Parathyroid adenoma (tissue), 2 donors: ENCODE measurements at regions not wholly inside any gene's neighbourhood (a gene's known extent, or its start where the extent isn't known, plus 50 kb on each side); places are given as distances from the start of the nearest gene placed in this dataset.

Source experiments
- H2AFZ ChIP-seq: fragments of 300-600 bp; sonication (generic); one replicate; pipeline ENCODE4 v1.7.0; 2017; ENCODE audit warnings: antibody characterized with exemption, mild to moderate bottlenecking
- H3K27ac ChIP-seq: fragments of 300-600 bp; sonication (generic); one replicate; pipeline ENCODE4 v1.7.0; 2017
- H3K27me3 ChIP-seq: fragments of 300-600 bp; sonication (generic); one replicate; pipeline ENCODE4 v1.7.0; 2017; ENCODE audit warnings: low read length; ENCODE audit not compliant: control insufficient read depth, insufficient read depth
- H3K36me3 ChIP-seq: fragments of 300-600 bp; sonication (generic); one replicate; pipeline ENCODE4 v1.7.0; 2017; ENCODE audit warnings: low read length; ENCODE audit not compliant: control insufficient read depth, insufficient read depth
- H3K4me1 ChIP-seq: fragments of 300-600 bp; sonication (generic); one replicate; pipeline ENCODE4 v1.7.0; 2017; ENCODE audit warnings: control low read depth
- H3K4me2 ChIP-seq: fragments of 300-600 bp; sonication (generic); one replicate; pipeline ENCODE4 v1.7.0; 2017; ENCODE audit warnings: low read length
- H3K4me3 ChIP-seq: fragments of 300-600 bp; sonication (generic); one replicate; pipeline ENCODE4 v1.7.0; 2017; ENCODE audit warnings: low read depth, low read length
- H3K79me2 ChIP-seq: fragments of 300-600 bp; sonication (generic); one replicate; pipeline ENCODE4 v1.7.0; 2017; ENCODE audit warnings: control low read depth
- H3K9ac ChIP-seq: fragments of 300-600 bp; sonication (generic); one replicate; pipeline ENCODE4 v1.7.0; 2017; ENCODE audit warnings: mild to moderate bottlenecking
- H3K9me3 ChIP-seq: fragments of 300-600 bp; sonication (generic); one replicate; pipeline ENCODE4 v1.7.0; 2017; ENCODE audit warnings: low read length; ENCODE audit not compliant: control insufficient read depth
- TF ChIP-seq, protein P1 (sequence below): fragments of 300-600 bp; sonication (generic); IDR thresholded peaks from one replicate; pipeline ENCODE4 v1.7.0; 2017; ENCODE audit warnings: antibody characterized with exemption, mild to moderate bottlenecking
- donor health status: primary hyperparathyroidism.

DNA sequence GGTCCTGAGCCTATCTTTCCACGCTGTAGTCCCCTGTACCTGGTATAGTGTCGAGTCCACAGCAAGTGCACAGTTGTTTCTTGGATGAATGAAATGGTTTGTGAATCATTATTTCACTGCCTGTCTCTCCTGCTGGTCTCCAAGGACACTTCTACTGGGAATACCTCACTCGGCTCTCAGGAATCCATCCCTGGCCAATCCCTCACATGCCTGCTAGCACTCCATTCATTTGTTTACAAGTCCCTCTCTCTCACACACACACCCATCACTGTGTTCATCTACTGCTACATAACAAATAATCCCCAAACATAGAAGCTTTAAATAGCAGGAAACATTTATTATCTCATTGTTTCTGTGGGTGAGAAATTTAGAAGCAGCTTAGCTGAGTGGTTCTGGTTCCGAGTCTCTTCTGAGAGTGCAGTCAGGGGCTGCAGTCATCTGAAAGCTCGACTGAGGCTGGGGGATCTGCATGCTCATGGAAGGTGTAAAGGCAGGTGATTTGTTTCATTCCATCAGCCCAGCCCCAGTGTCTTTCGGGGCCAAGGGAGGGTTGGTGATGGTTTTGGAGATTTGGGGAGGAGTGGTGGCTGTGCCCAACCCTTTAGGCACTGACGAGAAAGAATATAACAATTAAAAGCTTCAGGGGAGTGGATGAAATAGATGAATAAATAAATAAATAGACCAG, 132.7 kb upstream of the IER5L start:
- Histone ChIP-seq H3K79me2 (no peaks in the 10 kb centered on the region), H3K4me3 (no peak overlapping the region), H3K4me1 (peaks cover 2% of the 10 kb centered on the region), H2AFZ (no peak overlapping the region), H3K9ac (no peak overlapping the region), H3K9me3 (no peaks in the 10 kb centered on the region), H3K27ac (no peak overlapping the region), H3K4me2 (no peak overlapping the region), H3K27me3 (no peaks in the 10 kb centered on the region), H3K36me3 (no peaks in the 10 kb centered on the region)
- TF ChIP-seq, protein P1, sequence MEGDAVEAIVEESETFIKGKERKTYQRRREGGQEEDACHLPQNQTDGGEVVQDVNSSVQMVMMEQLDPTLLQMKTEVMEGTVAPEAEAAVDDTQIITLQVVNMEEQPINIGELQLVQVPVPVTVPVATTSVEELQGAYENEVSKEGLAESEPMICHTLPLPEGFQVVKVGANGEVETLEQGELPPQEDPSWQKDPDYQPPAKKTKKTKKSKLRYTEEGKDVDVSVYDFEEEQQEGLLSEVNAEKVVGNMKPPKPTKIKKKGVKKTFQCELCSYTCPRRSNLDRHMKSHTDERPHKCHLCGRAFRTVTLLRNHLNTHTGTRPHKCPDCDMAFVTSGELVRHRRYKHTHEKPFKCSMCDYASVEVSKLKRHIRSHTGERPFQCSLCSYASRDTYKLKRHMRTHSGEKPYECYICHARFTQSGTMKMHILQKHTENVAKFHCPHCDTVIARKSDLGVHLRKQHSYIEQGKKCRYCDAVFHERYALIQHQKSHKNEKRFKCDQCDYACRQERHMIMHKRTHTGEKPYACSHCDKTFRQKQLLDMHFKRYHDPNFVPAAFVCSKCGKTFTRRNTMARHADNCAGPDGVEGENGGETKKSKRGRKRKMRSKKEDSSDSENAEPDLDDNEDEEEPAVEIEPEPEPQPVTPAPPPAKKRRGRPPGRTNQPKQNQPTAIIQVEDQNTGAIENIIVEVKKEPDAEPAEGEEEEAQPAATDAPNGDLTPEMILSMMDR, result no peak

- Histone ChIP-seq H2AFZ (no peak overlapping the region), H3K27ac (no peak overlapping the region), H3K27me3 (no peaks in the 10 kb centered on the region), H3K4me1 (no peaks in the 10 kb centered on the region), H3K9ac (no peak overlapping the region), H3K79me2 (no peaks in the 10 kb centered on the region), H3K4me3 (no peak overlapping the region), H3K36me3 (no peaks in the 10 kb centered on the region), H3K4me2 (no peak overlapping the region), H3K9me3 (no peaks in the 10 kb centered on the region)
- TF ChIP-seq, protein P1, result no peak
These were observed 131.8 kb upstream of the IER5L start for GRCh38 chr9:129309906-129310305.

DNA sequence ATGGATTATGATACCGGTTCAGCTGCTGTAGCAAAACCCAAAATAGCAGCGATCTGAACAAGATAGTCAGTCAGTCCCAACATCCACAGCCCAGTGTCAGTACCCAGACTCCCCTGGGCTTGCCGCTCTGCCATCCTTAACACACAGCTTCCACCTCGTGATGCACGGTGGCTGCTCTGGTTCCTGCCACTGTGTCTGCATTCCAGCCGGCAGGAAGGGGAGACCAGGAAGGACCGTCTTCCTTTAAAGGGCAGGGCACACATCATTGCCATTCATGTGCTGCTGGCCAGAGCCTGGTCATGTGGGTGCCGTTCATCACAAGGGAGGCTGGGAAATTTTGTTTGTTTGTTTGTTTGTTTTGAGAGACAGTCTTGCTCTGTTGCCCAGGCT, 131.0 kb upstream of the IER5L start:
- Histone ChIP-seq H3K4me3 (no peak overlapping the region), H2AFZ (no peak overlapping the region), H3K4me1 (no peaks in the 10 kb centered on the region), H3K27me3 (no peaks in the 10 kb centered on the region), H3K9ac (no peak overlapping the region), H3K36me3 (no peaks in the 10 kb centered on the region), H3K4me2 (no peak overlapping the region), H3K27ac (no peak overlapping the region), H3K9me3 (no peaks in the 10 kb centered on the region), H3K79me2 (no peaks in the 10 kb centered on the region)
- TF ChIP-seq, protein P1, result no peak

DNA sequence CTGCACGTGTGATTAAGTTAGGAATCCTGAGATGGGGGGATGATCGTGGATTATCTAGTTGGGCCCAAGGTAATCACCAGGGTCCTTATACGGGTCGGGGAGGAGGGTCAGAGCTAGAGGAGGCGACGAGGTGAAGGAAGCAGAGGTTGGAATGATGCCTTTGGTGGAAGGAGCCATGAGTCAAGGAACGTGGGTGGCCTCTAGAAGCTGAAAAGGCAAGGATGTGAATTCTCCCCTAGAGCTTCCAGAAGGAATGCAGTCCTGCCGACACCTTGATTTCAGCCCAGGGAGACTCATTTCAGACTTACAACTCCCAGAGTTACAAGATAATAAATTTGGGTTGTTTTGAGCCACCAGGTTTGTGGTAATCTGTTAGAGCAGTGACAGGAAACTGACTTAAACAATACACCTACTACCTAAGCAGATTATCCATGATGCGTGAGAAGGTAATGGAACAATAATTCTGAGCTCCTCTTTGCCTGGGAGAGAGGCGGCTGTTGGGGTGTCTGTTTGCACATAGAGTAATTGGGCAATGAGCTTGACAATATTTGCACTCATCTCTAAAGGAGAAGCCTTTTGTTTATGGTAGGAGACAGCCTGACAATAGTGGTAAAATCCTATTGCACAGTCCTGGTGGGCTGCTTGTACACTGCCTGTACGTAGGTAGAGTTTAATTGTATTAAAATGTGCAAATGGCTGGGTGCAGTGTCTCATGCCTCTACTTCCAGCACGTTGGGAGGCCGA, 129.3 kb upstream of the IER5L start:
- H3K9ac ChIP-seq, result no peak overlapping the region

More for the DNA sequence above, 129.3 kb upstream of the IER5L start:
- no peaks in the 10 kb centered on the region for H3K9me3 ChIP-seq
- no peaks in the 10 kb centered on the region for H3K79me2 ChIP-seq
- TF ChIP-seq, protein P1, result no peak
- H2AFZ ChIP-seq, result no peak overlapping the region
- no peak overlapping the region for H3K4me2 ChIP-seq
- H3K27ac ChIP-seq, result no peak overlapping the region
- no peaks in the 10 kb centered on the region for H3K36me3 ChIP-seq
- no peaks in the 10 kb centered on the region for H3K27me3 ChIP-seq
- H3K4me3 ChIP-seq, result no peak overlapping the region
- H3K4me1 ChIP-seq, result no peaks in the 10 kb centered on the region
